ENCODE measurements at regions not wholly inside any gene's neighbourhood (a gene's known extent, or its start where the extent isn't known, plus 50 kb on each side); places are given as distances from the start of the nearest gene placed in this dataset.

DNA sequence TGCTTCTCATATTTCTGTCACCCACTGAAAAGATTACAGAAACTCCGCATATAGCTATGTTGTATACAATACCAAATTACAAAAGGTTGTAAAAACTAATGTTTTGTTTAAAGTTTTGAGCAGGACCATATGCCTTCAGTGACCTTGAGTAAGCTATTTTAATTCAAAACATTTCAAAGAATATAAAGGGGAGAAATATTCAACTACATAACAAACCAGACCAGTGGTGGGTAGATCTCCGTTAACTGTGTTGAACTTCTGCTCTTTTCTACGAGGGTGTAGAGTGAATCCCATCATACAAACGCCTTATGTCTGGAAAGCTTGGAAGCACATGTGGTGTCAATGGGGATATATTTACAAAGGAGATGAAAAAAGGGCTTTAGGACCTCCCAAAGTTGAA lies 68.4 kb upstream of the NR2F2 start:
- TF ChIP-seq, protein P1, sequence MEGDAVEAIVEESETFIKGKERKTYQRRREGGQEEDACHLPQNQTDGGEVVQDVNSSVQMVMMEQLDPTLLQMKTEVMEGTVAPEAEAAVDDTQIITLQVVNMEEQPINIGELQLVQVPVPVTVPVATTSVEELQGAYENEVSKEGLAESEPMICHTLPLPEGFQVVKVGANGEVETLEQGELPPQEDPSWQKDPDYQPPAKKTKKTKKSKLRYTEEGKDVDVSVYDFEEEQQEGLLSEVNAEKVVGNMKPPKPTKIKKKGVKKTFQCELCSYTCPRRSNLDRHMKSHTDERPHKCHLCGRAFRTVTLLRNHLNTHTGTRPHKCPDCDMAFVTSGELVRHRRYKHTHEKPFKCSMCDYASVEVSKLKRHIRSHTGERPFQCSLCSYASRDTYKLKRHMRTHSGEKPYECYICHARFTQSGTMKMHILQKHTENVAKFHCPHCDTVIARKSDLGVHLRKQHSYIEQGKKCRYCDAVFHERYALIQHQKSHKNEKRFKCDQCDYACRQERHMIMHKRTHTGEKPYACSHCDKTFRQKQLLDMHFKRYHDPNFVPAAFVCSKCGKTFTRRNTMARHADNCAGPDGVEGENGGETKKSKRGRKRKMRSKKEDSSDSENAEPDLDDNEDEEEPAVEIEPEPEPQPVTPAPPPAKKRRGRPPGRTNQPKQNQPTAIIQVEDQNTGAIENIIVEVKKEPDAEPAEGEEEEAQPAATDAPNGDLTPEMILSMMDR (IDR thresholded peaks at IDR 0.05; ENCODE audit: unreplicated experiment) = no peak
- Mint-ChIP-seq H3K36me3 (ENCODE audit: insufficient read depth, unreplicated experiment) (peaks cover 23% of the 10 kb centered on the region), H3K27ac (ENCODE audit: unreplicated experiment) (peak overlapping the region; percentile 99), H3K27me3 (ENCODE audit: unreplicated experiment) (no peaks in the 10 kb centered on the region), H3K9me3 (ENCODE audit: low read depth, unreplicated experiment) (peaks cover 2% of the 10 kb centered on the region), H3K4me1 (ENCODE audit: low read depth, unreplicated experiment) (peaks cover 69% of the 10 kb centered on the region), H3K4me3 (ENCODE audit: low read depth, unreplicated experiment) (peak overlapping the region; percentile 11)
- intact Hi-C loops (cut with micrococcal nuclease; ENCODE audit: unreplicated experiment) = loop anchor here (5.0 to 10.0 kb wide), 3 partner anchors 210 to 337 kb away; no protein-coding TSS in a partner anchor
- CTCF ChIA-PET = no interaction called here
- no TSS peak for BruUV-seq (replicated peaks)
- DNase-seq = no peak

- Mint-ChIP-seq H3K27ac (ENCODE audit: unreplicated experiment) (peak overlapping the region; percentile 99), H3K4me1 (ENCODE audit: low read depth, unreplicated experiment) (peaks cover 71% of the 10 kb centered on the region)
- intact Hi-C loops (cut with micrococcal nuclease; ENCODE audit: unreplicated experiment) = loop anchor here (5.0 to 10.0 kb wide), 3 partner anchors 211 to 338 kb away; no protein-coding TSS in a partner anchor
Observed at GRCh38 chr15:96262549-96263489, 67.7 kb upstream of the NR2F2 start.

GRCh38 chr15:96264351-96264798 lies 66.1 kb upstream of the NR2F2 start:
- peak overlapping the region; percentile 60 for H3K4me3 Mint-ChIP-seq (ENCODE audit: low read depth, unreplicated experiment)
- CTCF ChIA-PET = interaction anchor here (0.5 to 2.3 kb wide), 11 partner anchors 9 to 438 kb away, joined by 3 to 12 read pairs (median 3); no protein-coding TSS in a partner anchor

More at GRCh38 chr15:96262549-96263489, 67.7 kb upstream of the NR2F2 start:
- DNase-seq = no peak
- CTCF ChIA-PET = no interaction called here
- BruUV-seq (replicated peaks) = no TSS peak
- H3K27me3 Mint-ChIP-seq (ENCODE audit: unreplicated experiment) = no peaks in the 10 kb centered on the region
- H3K36me3 Mint-ChIP-seq (ENCODE audit: insufficient read depth, unreplicated experiment) = peaks cover 23% of the 10 kb centered on the region
- H3K4me3 Mint-ChIP-seq (ENCODE audit: low read depth, unreplicated experiment) = peak overlapping the region; percentile 11
- TF ChIP-seq, protein P1 (IDR thresholded peaks at IDR 0.05; ENCODE audit: unreplicated experiment) = no peak
- peaks cover 2% of the 10 kb centered on the region for H3K9me3 Mint-ChIP-seq (ENCODE audit: low read depth, unreplicated experiment)

More at GRCh38 chr15:96264351-96264798, 66.1 kb upstream of the NR2F2 start:
- peaks cover 32% of the 10 kb centered on the region for H3K36me3 Mint-ChIP-seq (ENCODE audit: insufficient read depth, unreplicated experiment)
- no TSS peak for BruUV-seq (replicated peaks)
- H3K4me1 Mint-ChIP-seq (ENCODE audit: low read depth, unreplicated experiment) = peaks cover 84% of the 10 kb centered on the region
- peaks cover 4% of the 10 kb centered on the region for H3K9me3 Mint-ChIP-seq (ENCODE audit: low read depth, unreplicated experiment)
- intact Hi-C loops (cut with micrococcal nuclease; ENCODE audit: unreplicated experiment) = loop anchor here (1.0 to 10.0 kb wide), 7 partner anchors 12 to 340 kb away; no protein-coding TSS in a partner anchor
- DNase-seq = peak; percentile 89
- H3K27me3 Mint-ChIP-seq (ENCODE audit: unreplicated experiment) = no peaks in the 10 kb centered on the region
- TF ChIP-seq, protein P1 (IDR thresholded peaks at IDR 0.05; ENCODE audit: unreplicated experiment) = no peak
- H3K27ac Mint-ChIP-seq (ENCODE audit: unreplicated experiment) = peak overlapping the region; percentile 99

Data from Calu3 (cell line).